ENCODE measurements at regions not wholly inside any gene's neighbourhood (a gene's known extent, or its start where the extent isn't known, plus 50 kb on each side); places are given as distances from the start of the nearest gene placed in this dataset.

DNA sequence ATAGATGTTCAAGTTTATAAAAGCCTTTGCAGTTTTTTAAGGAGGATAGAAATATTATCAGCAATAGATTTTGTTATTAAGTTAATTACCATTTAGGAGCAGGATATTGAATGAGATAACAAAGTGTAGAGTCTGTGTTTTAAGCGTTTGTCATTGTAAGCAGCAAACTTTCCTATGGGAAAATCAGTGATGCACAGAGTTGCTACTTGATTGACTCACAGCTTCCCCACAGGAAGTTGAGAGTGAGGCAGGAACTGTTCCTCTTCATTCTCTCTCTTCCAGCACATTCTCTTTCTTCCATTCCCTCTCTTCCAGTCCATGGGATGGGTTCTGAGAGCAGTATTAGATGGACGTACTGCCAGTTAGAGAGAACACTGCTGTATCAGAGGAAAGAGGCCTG, 867.7 kb upstream of the AGA start:
- DNase-seq: no peak

DNA sequence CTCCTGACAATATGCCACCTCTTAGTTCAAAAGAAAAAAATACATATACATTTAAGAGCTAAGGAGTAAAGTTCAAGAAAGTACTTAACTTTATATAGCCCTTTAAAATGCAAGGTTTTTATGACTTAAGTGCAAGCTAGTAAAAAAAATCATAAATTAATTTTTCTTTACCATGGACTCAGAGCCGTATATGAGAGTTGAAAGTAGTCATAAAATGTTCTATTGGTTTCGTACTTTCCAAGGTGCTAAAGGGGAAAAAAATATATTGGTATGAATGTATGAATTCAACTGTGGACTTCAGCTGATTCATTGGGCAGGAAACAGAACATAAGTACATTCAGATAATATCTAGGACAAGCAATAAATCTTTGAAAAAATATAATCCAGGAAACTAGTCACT, 869.8 kb upstream of the AGA start:
- no peak for DNase-seq

- DNase-seq: no peak
These were observed 872.0 kb upstream of the AGA start for GRCh38 chr4:178314287-178314686.

DNA sequence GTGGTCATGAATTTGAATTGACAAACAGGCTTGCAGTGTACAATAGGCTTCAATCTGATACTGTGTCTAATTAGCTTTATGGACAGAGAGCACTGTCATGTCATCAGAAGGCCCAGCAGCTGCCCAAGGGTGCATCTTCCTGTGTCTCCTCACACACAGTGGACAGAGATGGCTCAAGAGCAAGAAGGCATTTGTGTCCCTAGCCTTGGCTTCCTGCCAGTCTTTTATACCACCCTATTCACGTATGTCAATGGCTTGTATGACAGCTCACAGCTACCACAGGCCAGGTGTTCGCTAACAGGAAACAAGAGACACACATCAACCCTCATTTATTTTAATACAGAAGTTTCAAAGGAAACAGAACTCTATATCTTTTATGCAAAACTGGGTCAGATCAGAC, 874.0 kb upstream of the AGA start:
- DNase-seq: no peak

- no peak for DNase-seq
These were observed 877.8 kb upstream of the AGA start for GRCh38 chr4:178320003-178320402.

GRCh38 chr4:178322524-178323183, 880.4 kb upstream of the AGA start:
- no peak for DNase-seq

DNA sequence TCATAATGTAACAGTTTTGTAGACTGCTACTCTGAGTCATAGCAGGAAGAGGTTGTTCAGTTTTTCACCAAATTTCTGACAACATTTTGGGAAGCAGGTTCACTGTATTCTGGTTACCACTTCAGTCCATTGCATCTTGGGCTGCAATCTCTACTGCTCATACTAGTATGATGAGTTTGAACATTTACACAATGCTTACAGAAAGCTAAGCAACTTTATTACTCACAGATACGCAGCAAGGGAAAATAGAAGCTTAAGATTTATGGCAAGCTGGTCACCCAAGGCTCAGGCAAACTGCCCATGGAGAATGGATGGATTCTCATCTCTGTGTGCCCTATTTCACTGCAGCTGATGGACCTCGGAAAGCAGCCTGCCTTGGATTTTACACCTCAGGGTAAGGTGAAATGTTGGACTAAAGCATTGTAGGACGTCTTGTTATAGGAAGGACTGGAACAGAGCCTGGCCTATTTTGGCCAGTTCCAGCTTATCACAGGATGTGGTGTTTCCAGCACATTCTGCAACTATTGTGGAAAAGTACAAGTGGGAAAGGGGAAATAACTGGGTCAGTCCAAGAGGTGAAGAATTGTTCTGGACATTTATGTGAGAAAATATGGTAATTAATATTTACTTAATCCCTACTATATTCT, 887.1 kb upstream of the AGA start:
- no peak for DNase-seq

DNA sequence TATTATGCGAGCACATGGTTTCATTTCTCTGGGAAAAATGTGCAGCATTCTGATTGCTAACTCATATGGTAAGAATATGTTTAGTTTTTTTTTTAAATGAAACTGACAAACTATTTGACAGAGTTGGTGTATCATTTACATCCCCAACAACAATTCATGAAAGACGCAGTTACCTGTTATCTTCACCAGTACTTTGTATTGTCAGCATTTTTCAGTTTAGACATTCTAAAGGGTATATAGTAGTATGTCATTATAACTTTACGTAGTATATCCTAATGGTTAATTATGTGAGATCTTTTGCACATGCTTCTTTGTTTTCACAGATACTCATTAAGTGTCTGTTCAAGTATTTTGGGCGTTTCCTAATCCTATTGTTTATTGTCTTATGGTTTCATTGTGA, 891.1 kb upstream of the AGA start:
- no peak for DNase-seq

DNA sequence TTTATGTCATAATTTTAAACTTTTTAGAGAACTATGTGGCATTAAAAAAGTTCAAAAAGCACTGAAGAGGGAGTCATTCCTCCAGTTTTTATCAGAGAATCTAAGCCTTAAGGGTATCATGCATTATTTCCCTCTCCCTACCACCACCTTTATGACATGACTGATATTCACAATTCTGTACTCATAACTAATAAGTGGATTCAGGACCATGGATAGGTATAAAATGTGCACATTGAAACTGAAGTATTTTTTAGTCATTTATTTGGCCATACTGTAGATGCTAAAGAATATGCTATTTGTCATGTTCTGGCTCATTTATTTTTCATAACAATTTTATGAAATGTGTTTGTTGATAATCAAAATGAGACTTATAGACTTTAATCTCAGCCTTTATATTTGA, 897.5 kb upstream of the AGA start:
- DNase-seq: no peak

GRCh38 chr4:178340468-178340867, 898.2 kb upstream of the AGA start:
- DNase-seq: no peak

- no peak for DNase-seq
These were observed 901.9 kb upstream of the AGA start for GRCh38 chr4:178344096-178344495.

DNA sequence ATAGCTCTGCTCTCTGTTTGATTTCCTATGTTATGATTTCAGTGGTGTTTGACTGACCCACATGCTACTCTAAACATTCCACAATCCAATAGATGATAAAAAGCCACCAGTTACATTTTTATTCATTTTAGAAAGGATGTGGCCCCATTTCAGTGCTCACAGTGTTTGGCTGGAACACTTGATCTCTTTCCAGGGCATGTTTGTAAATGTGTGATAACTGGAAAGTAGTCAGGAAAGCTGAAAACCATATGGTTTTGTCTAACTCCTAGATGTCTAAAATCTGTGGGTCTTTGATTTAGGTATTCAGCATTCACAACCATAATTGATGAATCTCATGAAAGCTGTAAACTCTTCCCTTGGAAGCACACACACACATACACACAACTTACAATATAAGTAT, 904.9 kb upstream of the AGA start:
- DNase-seq: no peak

DNA sequence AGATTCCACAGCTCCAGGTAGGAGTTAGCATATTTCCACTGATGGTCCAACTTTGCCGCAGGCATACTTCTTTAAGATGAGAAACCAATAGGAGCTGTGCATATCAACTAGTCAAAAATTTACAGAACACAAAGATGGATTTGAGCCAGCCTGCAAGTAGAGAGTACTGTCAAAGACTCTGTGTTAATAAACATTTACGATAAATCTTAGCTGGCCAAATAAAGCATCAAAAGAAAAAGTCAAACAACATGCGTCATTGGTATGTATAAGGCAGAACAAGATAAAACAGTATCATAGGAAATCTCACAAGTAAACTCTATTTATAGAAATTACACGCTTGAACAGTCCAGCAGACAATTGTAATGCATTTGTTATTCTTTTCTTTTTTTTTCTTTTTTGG, 907.4 kb upstream of the AGA start:
- no peak for DNase-seq

- DNase-seq: no peak
These were observed 908.9 kb upstream of the AGA start for GRCh38 chr4:178351185-178351584.

DNA sequence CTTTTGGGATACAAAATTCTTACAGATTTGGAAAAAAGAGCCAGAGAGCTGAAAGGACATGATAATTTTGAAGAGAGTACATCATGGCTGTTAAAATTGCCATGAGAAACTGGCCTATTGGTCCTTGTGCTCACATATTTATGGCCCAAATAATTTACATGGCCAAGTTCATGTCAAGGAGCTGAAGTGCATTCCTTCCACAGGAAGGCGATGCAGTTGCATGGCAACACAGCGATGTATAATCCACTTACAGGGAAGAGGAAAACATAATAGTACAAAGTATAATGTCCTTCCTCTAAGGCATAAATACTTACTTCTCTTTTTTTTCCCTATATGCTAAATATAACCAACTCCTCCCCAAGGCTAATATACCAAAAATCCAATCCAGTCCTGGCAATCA, 914.5 kb upstream of the AGA start:
- no peak for DNase-seq

DNA sequence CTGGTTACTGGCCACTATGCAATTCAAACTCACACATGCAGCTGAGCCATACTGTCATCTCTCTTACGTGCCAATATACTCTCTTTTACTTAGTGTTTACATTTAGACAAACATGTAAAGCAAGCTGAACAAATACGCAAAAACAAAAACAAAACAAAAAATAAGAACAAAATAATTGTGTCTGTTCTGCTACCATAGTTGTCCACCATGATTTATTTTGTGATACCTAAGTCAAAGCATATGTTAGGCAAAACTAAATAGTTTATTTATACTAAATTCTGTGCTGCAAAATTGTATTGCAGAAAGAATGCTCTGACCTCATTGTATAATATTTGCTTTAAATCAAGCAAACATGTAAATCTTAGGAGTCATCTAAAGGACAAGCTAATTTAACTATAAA, 943.2 kb upstream of the AGA start:
- DNase-seq: no peak

GRCh38 chr4:178387756-178388155, 945.5 kb upstream of the AGA start:
- peak; percentile 59 for DNase-seq

DNA sequence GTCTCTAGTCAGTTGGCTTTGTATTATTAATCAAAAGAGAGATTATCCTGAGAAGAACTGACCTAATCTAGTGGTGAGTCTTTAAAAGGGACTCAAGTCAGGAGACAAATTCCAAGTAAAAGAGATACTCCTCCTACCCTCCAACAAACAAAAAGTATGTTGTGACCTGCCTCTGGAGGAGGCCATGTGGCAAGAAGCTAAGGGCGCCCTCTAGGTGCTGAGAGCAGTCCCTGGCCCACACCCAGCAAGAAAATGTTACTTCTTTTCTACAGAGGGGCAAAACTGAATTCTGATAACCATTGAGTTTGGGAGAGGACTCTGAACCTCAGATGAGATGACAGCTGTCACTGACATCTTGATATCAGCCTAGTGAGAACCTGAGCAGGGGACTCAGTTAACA, 953.6 kb upstream of the AGA start:
- peak; percentile 24 for DNase-seq

- no peak for DNase-seq
These were observed 970.2 kb upstream of the AGA start for GRCh38 chr4:178412455-178412854.

GRCh38 chr4:178414042-178414441, 971.8 kb upstream of the AGA start:
- no peak for DNase-seq

GRCh38 chr4:178414881-178415446, 972.7 kb upstream of the AGA start:
- DNase-seq: no peak

- DNase-seq: no peak
These were observed 973.7 kb upstream of the AGA start for GRCh38 chr4:178415925-178416324.

DNA sequence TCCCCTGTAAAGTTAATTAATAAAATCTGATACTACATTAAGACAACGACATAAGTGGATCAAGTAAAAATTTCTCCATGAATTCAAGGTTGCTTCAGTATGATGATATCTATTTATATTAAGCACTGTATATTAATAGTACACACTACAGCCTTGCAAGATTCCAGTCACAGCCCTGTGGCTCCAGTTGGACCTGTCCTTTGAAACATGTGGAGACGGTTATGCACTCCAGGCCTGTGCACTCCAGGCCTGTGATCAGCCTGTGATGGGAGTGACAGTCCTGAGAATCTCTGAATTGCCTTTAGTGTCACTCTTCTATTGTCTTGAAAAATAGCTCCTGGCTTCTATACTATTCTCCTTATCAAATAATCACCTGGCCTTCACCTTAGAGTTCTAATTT, 981.1 kb upstream of the AGA start:
- DNase-seq: no peak

DNA sequence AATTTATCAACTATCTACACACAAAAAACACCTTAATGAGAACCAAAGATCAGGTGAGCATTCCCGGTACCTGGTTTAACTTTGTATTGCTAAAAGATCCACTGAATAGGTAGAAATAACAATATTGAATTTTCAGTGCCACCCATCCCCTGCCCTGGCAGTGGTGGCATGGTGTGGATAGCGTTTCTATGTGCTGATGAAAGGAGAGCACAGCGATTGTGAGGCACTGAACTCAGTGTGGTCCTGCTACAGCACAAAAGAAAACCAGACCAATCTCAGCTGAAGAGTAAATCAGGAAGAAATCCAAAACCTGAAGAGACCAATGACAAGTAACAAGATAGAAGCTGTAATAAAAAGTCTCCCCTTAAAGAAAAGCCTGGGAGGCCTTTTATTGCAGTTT, 984.6 kb upstream of the AGA start:
- DNase-seq: no peak

DNA sequence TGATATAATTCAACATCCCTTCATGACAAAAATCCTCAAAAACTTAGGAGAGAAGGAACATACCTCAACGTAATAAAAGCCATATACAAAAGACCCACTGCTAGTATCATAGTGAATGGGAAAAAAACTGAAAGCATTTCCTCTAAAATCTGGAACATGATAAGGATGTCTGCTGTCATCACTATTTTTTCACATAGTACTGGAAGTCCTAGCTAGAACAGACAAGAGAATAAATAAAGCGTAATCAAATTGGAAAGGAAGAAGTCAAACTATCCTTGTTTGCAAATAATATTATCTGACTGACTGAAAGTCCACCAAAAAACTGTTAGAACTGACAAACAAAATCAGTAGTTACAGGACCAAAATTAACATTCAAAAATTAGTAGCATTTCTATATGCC, 985.4 kb upstream of the AGA start:
- DNase-seq: no peak
